H9 (cell line): ENCODE measurements at regions not wholly inside any gene's neighbourhood (a gene's known extent, or its start where the extent isn't known, plus 50 kb on each side); places are given as distances from the start of the nearest gene placed in this dataset.

ENCODE experiments used
- DNase-seq: peaks from one replicate; pipeline ENCODE4 v3.0.0-alpha.2; 2017
- H2AFZ ChIP-seq: one replicate; pipeline ENCODE4 v1.6.1; 2013; ENCODE audit warnings: mild to moderate bottlenecking, low read length, control low read depth, moderate library complexity
- H2AK5ac ChIP-seq: 2 replicates; pipeline ENCODE4 v1.6.1; 2013; ENCODE audit warnings: low read length, control low read depth, mixed read lengths; ENCODE audit not compliant: insufficient read length
- H2BK120ac ChIP-seq: one replicate; pipeline ENCODE4 v1.6.1; 2013; ENCODE audit warnings: low read depth, mild to moderate bottlenecking, low read length, control low read depth, inconsistent platforms; ENCODE audit not compliant: poor library complexity, severe bottlenecking
- H2BK12ac ChIP-seq: 2 replicates; pipeline ENCODE4 v1.6.1; 2013; ENCODE audit warnings: low read length, control low read depth, mixed read lengths, low read depth; ENCODE audit not compliant: insufficient read length
- H2BK15ac ChIP-seq: 2 replicates; pipeline ENCODE4 v1.6.1; 2013; ENCODE audit warnings: low read depth, low read length, control low read depth
- H2BK20ac ChIP-seq: one replicate; pipeline ENCODE4 v1.6.1; 2013; ENCODE audit warnings: low read depth, mild to moderate bottlenecking, low read length, control low read depth, inconsistent platforms; ENCODE audit not compliant: poor library complexity, severe bottlenecking
- H2BK5ac ChIP-seq: 2 replicates; pipeline ENCODE4 v1.6.1; 2013; ENCODE audit warnings: low read length, control low read depth, mixed read lengths; ENCODE audit not compliant: insufficient read length
- H3K14ac ChIP-seq: 2 replicates; pipeline ENCODE4 v1.6.1; 2013; ENCODE audit warnings: low read length, control low read depth; ENCODE audit not compliant: insufficient read depth
- H3K18ac ChIP-seq: 2 replicates; pipeline ENCODE4 v1.6.1; 2013; ENCODE audit warnings: low read depth, mild to moderate bottlenecking, mixed read lengths, low read length, control low read depth; ENCODE audit not compliant: insufficient read length
- H3K23ac ChIP-seq: 2 replicates; pipeline ENCODE4 v1.6.1; 2013; ENCODE audit warnings: low read length, control low read depth, mixed read lengths, low read depth; ENCODE audit not compliant: insufficient read length
- H3K23me2 ChIP-seq: 2 replicates; pipeline ENCODE4 v1.6.1; 2013; ENCODE audit warnings: low read depth, mild to moderate bottlenecking, mixed read lengths, low read length, control low read depth; ENCODE audit not compliant: insufficient read length, poor library complexity, severe bottlenecking
- H3K27ac ChIP-seq: 2 replicates; pipeline ENCODE4 v1.5.1; 2013; ENCODE audit warnings: low read length, control low read depth, mixed read lengths, low read depth; ENCODE audit not compliant: insufficient read length
- H3K27me3 ChIP-seq: 2 replicates; pipeline ENCODE4 v1.6.1; 2013; ENCODE audit warnings: low read length, control low read depth, inconsistent platforms; ENCODE audit not compliant: insufficient read depth
- H3K4ac ChIP-seq: 2 replicates; pipeline ENCODE4 v1.6.1; 2013; ENCODE audit warnings: low read depth, mild to moderate bottlenecking, control low read depth, inconsistent platforms, low read length, moderate library complexity
- H3K4me1 ChIP-seq: 2 replicates; pipeline ENCODE4 v1.6.1; 2013; ENCODE audit warnings: low read length, control low read depth, inconsistent platforms; ENCODE audit not compliant: insufficient read depth
- H3K4me2 ChIP-seq: 2 replicates; pipeline ENCODE4 v1.6.1; 2013; ENCODE audit warnings: low read length, control low read depth, mixed read lengths; ENCODE audit not compliant: insufficient read length, insufficient read depth
- H3K56ac ChIP-seq: 2 replicates; pipeline ENCODE4 v1.6.1; 2013; ENCODE audit warnings: low read depth, mild to moderate bottlenecking, mixed read lengths, low read length, control low read depth; ENCODE audit not compliant: insufficient read length
- H3K79me1 ChIP-seq: 2 replicates; pipeline ENCODE4 v1.6.1; 2013; ENCODE audit warnings: low read depth, mild to moderate bottlenecking, moderate library complexity, low read length, control low read depth, inconsistent platforms; ENCODE audit not compliant: insufficient read depth, poor library complexity, severe bottlenecking
- H3K79me2 ChIP-seq: 2 replicates; pipeline ENCODE4 v1.6.1; 2013; ENCODE audit warnings: low read length, control low read depth, inconsistent platforms; ENCODE audit not compliant: insufficient read depth
- H3K9ac ChIP-seq: 2 replicates; pipeline ENCODE4 v1.6.1; 2013; ENCODE audit warnings: low read length, control low read depth, mixed read lengths; ENCODE audit not compliant: insufficient read length; ENCODE audit errors: extremely low read depth
- H3K9me3 ChIP-seq: one replicate; pipeline ENCODE4 v1.6.1; 2013; ENCODE audit warnings: low read depth, low read length, inconsistent platforms; ENCODE audit not compliant: control insufficient read depth
- H3T11ph ChIP-seq: one replicate; pipeline ENCODE4 v1.6.1; 2013; ENCODE audit warnings: mild to moderate bottlenecking, low read length, control low read depth, inconsistent platforms
- H4K20me1 ChIP-seq: one replicate; pipeline ENCODE4 v1.6.1; 2013; ENCODE audit not compliant: control insufficient read depth, insufficient read length, insufficient read depth
- H4K5ac ChIP-seq: 2 replicates; pipeline ENCODE4 v1.6.1; 2013; ENCODE audit warnings: low read depth, mild to moderate bottlenecking, mixed read lengths, low read length, control low read depth; ENCODE audit not compliant: insufficient read length
- H4K8ac ChIP-seq: replicated peaks from 2 replicates; pipeline ENCODE4 v1.6.1; 2013; ENCODE audit warnings: low read length, control low read depth, mixed read lengths, low read depth; ENCODE audit not compliant: insufficient read length
- H4K91ac ChIP-seq: 2 replicates; pipeline ENCODE4 v1.6.1; 2013; ENCODE audit warnings: low read depth, mild to moderate bottlenecking, moderate library complexity, mixed read lengths, low read length, control low read depth; ENCODE audit not compliant: insufficient read length
- H3K27ac Mint-ChIP-seq, 3 experiments: 2 replicates in 2 of 3; 3 replicates in 1 of 3; pipeline ENCODE4 v1.8.0; 2020 to 2021; ENCODE audit warnings: mixed read lengths in 3 of 3, mild to moderate bottlenecking in 1 of 3, moderate library complexity in 1 of 3
- H3K27me3 Mint-ChIP-seq: 2 replicates; pipeline ENCODE4 v1.8.0; 2021; ENCODE audit warnings: low read depth, mild to moderate bottlenecking, moderate library complexity, mixed read lengths
- H3K36me3 Mint-ChIP-seq, 3 experiments: 2 replicates in 2 of 3; 3 replicates in 1 of 3; pipeline ENCODE4 v1.8.0; 2020 to 2021; ENCODE audit warnings: low read depth in 3 of 3, mixed read lengths in 3 of 3; ENCODE audit not compliant: insufficient read depth in 1 of 3
- H3K4me1 Mint-ChIP-seq, 2 experiments: 2 replicates each; pipeline ENCODE4 v1.8.0; 2020; ENCODE audit warnings: mixed read lengths in 2 of 2
- H3K4me3 Mint-ChIP-seq, 2 experiments: 2 replicates in 1 of 2; 3 replicates in 1 of 2; pipeline ENCODE4 v1.8.0; 2020 to 2021; ENCODE audit warnings: mild to moderate bottlenecking in 2 of 2, mixed read lengths in 2 of 2, moderate library complexity in 1 of 2
- H3K9me3 Mint-ChIP-seq, 2 experiments: 2 replicates in 1 of 2; 3 replicates in 1 of 2; pipeline ENCODE4 v1.8.0; 2020; ENCODE audit warnings: mild to moderate bottlenecking in 2 of 2, mixed read lengths in 2 of 2, moderate library complexity in 1 of 2
- WGBS: extraction: QIAGEN DNeasy Blood & Tissue Kit; methylation state at CpG from one replicate; pipeline ENCODE4 v1.1.7; 2013; ENCODE audit warnings: missing lambda C conversion rate, low lambda C conversion rate, mixed read lengths; ENCODE audit not compliant: insufficient read length; ENCODE audit errors: extremely low coverage; 5-methylcytosine and 5-hydroxymethylcytosine counted together
- TF ChIP-seq, protein P1 (sequence below): fragments of 200-600 bp; sonication (generic); conservative IDR thresholded peaks from 3 replicates; pipeline ENCODE4 v1.8.0; 2021; ENCODE audit warnings: antibody characterized with exemption, mild to moderate bottlenecking

DNA sequence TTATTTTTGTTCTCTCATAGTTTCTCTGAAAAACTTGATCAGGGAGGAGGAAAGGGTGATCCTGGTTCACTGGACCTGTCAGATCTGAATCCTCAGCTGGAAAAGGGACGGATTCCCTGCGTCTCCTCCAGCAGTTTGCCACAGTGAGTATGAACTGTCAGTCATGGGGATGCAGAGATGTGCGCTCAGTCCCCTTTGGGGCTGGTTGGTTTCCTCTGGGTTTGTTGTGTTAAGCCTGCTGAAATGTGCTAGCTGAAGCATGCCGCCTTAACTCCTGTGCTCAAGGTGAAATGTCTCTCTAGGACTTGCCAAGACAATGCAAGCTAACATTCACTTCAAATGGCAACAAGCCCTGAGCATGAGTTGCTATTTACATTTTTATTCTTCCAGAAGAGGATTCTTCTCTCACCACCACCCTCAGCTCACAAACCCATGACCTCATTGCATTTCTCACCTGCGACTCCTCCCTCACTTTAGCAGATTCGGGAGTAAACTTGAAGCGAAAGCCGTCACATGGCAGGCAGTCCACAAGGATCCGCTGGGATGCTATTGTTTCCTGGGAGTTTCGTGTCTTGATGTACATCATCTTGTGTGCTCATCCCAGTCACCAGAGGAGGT, 192.9 kb upstream of the FZD8 start:
- no peak overlapping the region for H3K27ac ChIP-seq
- H3K4ac ChIP-seq = no peak overlapping the region
- H2BK12ac ChIP-seq = no peak overlapping the region
- no peak overlapping the region for H3K4me2 ChIP-seq
- Mint-ChIP-seq H3K27me3 (peaks cover 2% of the 10 kb centered on the region; the same call in 1 of the 2 replicates), H3K4me3 (no peak overlapping the region), H3K36me3 (no peaks in the 10 kb centered on the region; a peak in 1 of 7 replicates), H3K4me1 (peaks cover 20 to 22% of the 10 kb centered on the region in 2 experiments), H3K9me3 (peaks cover 0 to 10% of the 10 kb centered on the region in 2 experiments; a peak in 2 of 5 replicates), H3K27ac (peak overlapping the region in 1 of 3 experiments; percentile 25; a peak in 2 of 7 replicates)
- no peak overlapping the region for H3K23ac ChIP-seq
- no peak overlapping the region for H3K9ac ChIP-seq
- H3K56ac ChIP-seq = no peak overlapping the region
- no peak overlapping the region for H2BK5ac ChIP-seq
- no peak overlapping the region for H3K18ac ChIP-seq
- H4K8ac ChIP-seq = no peak overlapping the region
- H3K4me1 ChIP-seq = no peaks in the 10 kb centered on the region
- H2BK120ac ChIP-seq = no peak overlapping the region
- H3K79me2 ChIP-seq = no peaks in the 10 kb centered on the region
- no peaks in the 10 kb centered on the region for H3K9me3 ChIP-seq
- H2AK5ac ChIP-seq = no peak overlapping the region
- H3K14ac ChIP-seq = no peak overlapping the region
- WGBS = no CpG with 5 or more reads among the region's 10 CpGs
- no peak overlapping the region for H2AFZ ChIP-seq
- no peak for DNase-seq
- TF ChIP-seq, protein P1, sequence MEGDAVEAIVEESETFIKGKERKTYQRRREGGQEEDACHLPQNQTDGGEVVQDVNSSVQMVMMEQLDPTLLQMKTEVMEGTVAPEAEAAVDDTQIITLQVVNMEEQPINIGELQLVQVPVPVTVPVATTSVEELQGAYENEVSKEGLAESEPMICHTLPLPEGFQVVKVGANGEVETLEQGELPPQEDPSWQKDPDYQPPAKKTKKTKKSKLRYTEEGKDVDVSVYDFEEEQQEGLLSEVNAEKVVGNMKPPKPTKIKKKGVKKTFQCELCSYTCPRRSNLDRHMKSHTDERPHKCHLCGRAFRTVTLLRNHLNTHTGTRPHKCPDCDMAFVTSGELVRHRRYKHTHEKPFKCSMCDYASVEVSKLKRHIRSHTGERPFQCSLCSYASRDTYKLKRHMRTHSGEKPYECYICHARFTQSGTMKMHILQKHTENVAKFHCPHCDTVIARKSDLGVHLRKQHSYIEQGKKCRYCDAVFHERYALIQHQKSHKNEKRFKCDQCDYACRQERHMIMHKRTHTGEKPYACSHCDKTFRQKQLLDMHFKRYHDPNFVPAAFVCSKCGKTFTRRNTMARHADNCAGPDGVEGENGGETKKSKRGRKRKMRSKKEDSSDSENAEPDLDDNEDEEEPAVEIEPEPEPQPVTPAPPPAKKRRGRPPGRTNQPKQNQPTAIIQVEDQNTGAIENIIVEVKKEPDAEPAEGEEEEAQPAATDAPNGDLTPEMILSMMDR = no peak
- no peaks in the 10 kb centered on the region for H3K23me2 ChIP-seq
- H4K91ac ChIP-seq = no peak overlapping the region
- H4K20me1 ChIP-seq = no peaks in the 10 kb centered on the region
- H3K79me1 ChIP-seq = no peaks in the 10 kb centered on the region
- no peak overlapping the region for H2BK15ac ChIP-seq
- no peak overlapping the region for H2BK20ac ChIP-seq
- H3K27me3 ChIP-seq = no peaks in the 10 kb centered on the region
- no peak overlapping the region for H3T11ph ChIP-seq
- no peak overlapping the region for H4K5ac ChIP-seq
